HCT116 (cell line): ENCODE measurements at regions not wholly inside any gene's neighbourhood (a gene's known extent, or its start where the extent isn't known, plus 50 kb on each side); places are given as distances from the start of the nearest gene placed in this dataset.

Experiments
- ATAC-seq: fragments of 200-7000 bp; cut with Tn5 transposase; 2 replicates; pipeline ENCODE4 v1.9.1; 2020; ENCODE audit warnings: mild to moderate bottlenecking, moderate library complexity
- BruUV-seq: library from RNA; stranded (reverse); fragments of 400-500 nt; replicated peaks from 2 replicates; lab custom pipeline; 2021; lab: Mats Ljungman, UMichigan
- CTCF ChIA-PET: fragments of 300-600 bp; sonication (Branson Sonifier 250); formaldehyde crosslinking; loops from one replicate; lab custom pipeline; 2021; ENCODE audit warnings: antibody characterized with exemption; lab: Charles Lee
- POLR2A ChIA-PET: fragments of 300-600, 350-600 bp; sonication (Branson Sonifier 250); formaldehyde crosslinking; loops from one replicate; lab custom pipeline; 2021; ENCODE audit warnings: antibody characterized with exemption; lab: Charles Lee
- RAD21 ChIA-PET, 2 experiments: fragments of 300-600 bp; sonication (Branson Sonifier 250); formaldehyde crosslinking; loops; one replicate each; lab custom pipeline; 2023; ENCODE audit warnings: low total read pairs in 2 of 2; ENCODE audit not compliant: uncharacterized antibody in 2 of 2, unreplicated experiment in 2 of 2, low non-redundant PET in 1 of 2; lab: Charles Lee
- DNase-seq: peaks from one replicate; pipeline ENCODE4 v3.0.0-alpha.2; 2010; ENCODE audit warnings: low read depth, low spot score
- H2AFZ ChIP-seq: fragments of 200-600 bp; shearing (Covaris generic), sonication (generic); 2 replicates; pipeline ENCODE4 v1.6.1; 2017; ENCODE audit warnings: low read depth, mixed run types, mixed read lengths, antibody characterized with exemption, low read length; ENCODE audit not compliant: poor library complexity, severe bottlenecking
- H3K27ac ChIP-seq: 2 replicates; pipeline ENCODE4 v1.5.1; 2012; ENCODE audit warnings: low read depth, low read length
- H3K27me3 ChIP-seq: fragments of 200-600 bp; sonication (generic); 2 replicates; pipeline ENCODE4 v1.6.1; 2016; ENCODE audit warnings: mixed run types, low read length, mixed read lengths; ENCODE audit not compliant: insufficient read depth
- H3K36me3 ChIP-seq, 2 experiments: fragments of 200-500 bp in 1 of 2; fragments of 200-600 bp in 1 of 2; sonication (Bioruptor generic) in 1 of 2; sonication (generic) in 1 of 2; 2 replicates each; pipeline versions ENCODE4 v1.5.1 to v1.6.1; 2014 to 2016; ENCODE audit warnings: low read length in 2 of 2, inconsistent platforms in 1 of 2, mixed read lengths in 1 of 2, mixed run types in 1 of 2; ENCODE audit not compliant: insufficient read depth in 2 of 2, control insufficient read depth in 1 of 2
- H3K4me1 ChIP-seq, 2 experiments: fragments of 200-600 bp in 1 of 2; sonication (generic) in 1 of 2; 2 replicates each; pipeline versions ENCODE4 v1.5.1 to v1.6.1; 2012 to 2017; ENCODE audit warnings: low read length in 2 of 2, inconsistent platforms in 1 of 2, mild to moderate bottlenecking in 1 of 2, mixed read lengths in 1 of 2, mixed run types in 1 of 2, moderate library complexity in 1 of 2; ENCODE audit not compliant: insufficient read depth in 2 of 2, control insufficient read depth in 1 of 2
- H3K4me2 ChIP-seq: fragments of 200-600 bp; sonication (generic); 2 replicates; pipeline ENCODE4 v1.6.1; 2017; ENCODE audit warnings: mixed run types, low read length, mixed read lengths
- H3K4me3 ChIP-seq, 2 experiments: fragments of 200-600 bp in 1 of 2; sonication (generic) in 1 of 2; replicated peaks in 1 of 2; 2 replicates each; pipeline ENCODE4 v1.5.1; 2011 to 2016; ENCODE audit warnings: low read length in 2 of 2, control low read depth in 1 of 2, low read depth in 1 of 2, mild to moderate bottlenecking in 1 of 2, mixed read lengths in 1 of 2, mixed run types in 1 of 2
- H3K79me2 ChIP-seq: fragments of 200-600 bp; sonication (generic); 2 replicates; pipeline ENCODE4 v1.6.1; 2017; ENCODE audit warnings: mild to moderate bottlenecking, mixed run types, low read length, moderate library complexity, mixed read lengths; ENCODE audit not compliant: insufficient read depth
- H3K9ac ChIP-seq: fragments of 200-600 bp; sonication (generic); 2 replicates; pipeline ENCODE4 v1.6.1; 2016; ENCODE audit warnings: low read length, mixed read lengths
- H3K9me2 ChIP-seq: fragments of 200-600 bp; sonication (generic), shearing (Covaris generic); 2 replicates; pipeline ENCODE4 v1.6.1; 2017; ENCODE audit warnings: mixed run types, mild to moderate bottlenecking, moderate library complexity; ENCODE audit not compliant: insufficient read depth
- H3K9me3 ChIP-seq, 2 experiments: fragments of 200-500 bp in 1 of 2; fragments of 200-600 bp in 1 of 2; sonication (Bioruptor generic) in 1 of 2; sonication (generic) in 1 of 2; 2 replicates each; pipeline ENCODE4 v1.6.1; 2014 to 2017; ENCODE audit warnings: low read length in 2 of 2, mixed read lengths in 2 of 2, inconsistent platforms in 1 of 2, low read depth in 1 of 2, mild to moderate bottlenecking in 1 of 2, mixed run types in 1 of 2, moderate library complexity in 1 of 2; ENCODE audit not compliant: control insufficient read depth in 1 of 2, insufficient read depth in 1 of 2
- H4K20me1 ChIP-seq: fragments of 200-600 bp; sonication (generic), shearing (Covaris generic); 2 replicates; pipeline ENCODE4 v1.6.1; 2017; ENCODE audit warnings: mixed run types, mild to moderate bottlenecking, moderate library complexity; ENCODE audit not compliant: insufficient read depth
- CEBPB ChIP-seq: IDR thresholded peaks from 2 replicates; pipeline ENCODE4 v1.6.1; 2012; ENCODE audit warnings: low read depth
- EGR1 ChIP-seq: IDR thresholded peaks from 2 replicates; pipeline ENCODE4 v1.6.1; 2012; ENCODE audit warnings: low read depth
- ELF1 ChIP-seq: IDR thresholded peaks from 2 replicates; pipeline ENCODE4 v1.6.1; 2012; ENCODE audit warnings: low read depth, borderline replicate concordance
- EZH2 ChIP-seq: fragments of 200-600 bp; sonication (generic); IDR thresholded peaks from 2 replicates; pipeline ENCODE4 v1.6.1; 2017; ENCODE audit warnings: antibody characterized with exemption, mixed run types
- FOSL1 ChIP-seq: IDR thresholded peaks from 2 replicates; pipeline ENCODE4 v1.6.1; 2012; ENCODE audit warnings: low read depth
- JUND ChIP-seq: IDR thresholded peaks from 2 replicates; pipeline ENCODE4 v1.6.1; 2012
- MAX ChIP-seq: IDR thresholded peaks from 2 replicates; pipeline ENCODE4 v1.6.1; 2012
- POLR2A ChIP-seq: IDR thresholded peaks from 2 replicates; pipeline ENCODE4 v1.7.0; 2011; ENCODE audit warnings: borderline replicate concordance; ENCODE audit not compliant: insufficient read depth, insufficient read length; ENCODE audit errors: extremely low read depth
- POLR2AphosphoS5 ChIP-seq: IDR thresholded peaks from 2 replicates; pipeline ENCODE4 v1.6.1; 2011; ENCODE audit warnings: mild to moderate bottlenecking, low read depth, low read length, moderate library complexity
- REST ChIP-seq: IDR thresholded peaks from 2 replicates; pipeline ENCODE4 v1.6.1; 2012; ENCODE audit warnings: low read depth
- SIN3A ChIP-seq: IDR thresholded peaks from 2 replicates; pipeline ENCODE4 v1.6.1; 2012; ENCODE audit warnings: low read depth
- SRF ChIP-seq: IDR thresholded peaks from 2 replicates; pipeline ENCODE4 v1.6.1; 2012; ENCODE audit warnings: low read depth
- TCF7L2 ChIP-seq: IDR thresholded peaks from 2 replicates; pipeline ENCODE4 v1.7.0; 2011; ENCODE audit warnings: borderline replicate concordance, inconsistent platforms; ENCODE audit not compliant: insufficient read depth, insufficient read length; ENCODE audit errors: extremely low read depth
- YY1 ChIP-seq: IDR thresholded peaks from 2 replicates; pipeline ENCODE4 v1.6.1; 2011; ENCODE audit warnings: low read length, low read depth, moderate library complexity, mild to moderate bottlenecking; ENCODE audit not compliant: insufficient replicate concordance; ENCODE audit errors: extremely low read depth
- ZBTB33 ChIP-seq: IDR thresholded peaks from 2 replicates; pipeline ENCODE4 v1.6.1; 2011; ENCODE audit warnings: mild to moderate bottlenecking, low read length, moderate library complexity; ENCODE audit not compliant: insufficient replicate concordance; ENCODE audit errors: extremely low read depth
- ZFX ChIP-seq: fragments of 450-650 bp; IDR thresholded peaks from 2 replicates; pipeline ENCODE4 v1.6.1; 2017
- intact Hi-C: fragments of 100-400 bp; cut with micrococcal nuclease; formaldehyde crosslinking; loops from 2 replicates; pipeline ENCODE4 v1.10.0; 2022

GRCh38 chr9:25557645-25558300 is 120.5 kb downstream of the TUSC1 start:
- no peak for ATAC-seq
- H3K9ac ChIP-seq = no peak overlapping the region
- no peaks in the 10 kb centered on the region for H3K36me3 ChIP-seq
- H3K4me3 ChIP-seq = no peak overlapping the region
- no peaks in the 10 kb centered on the region for H3K79me2 ChIP-seq
- RAD21 ChIA-PET = no interaction called here
- H3K9me3 ChIP-seq = peaks cover 7 to 14% of the 10 kb centered on the region in 2 experiments; a peak in 2 of 4 replicates
- no peak for DNase-seq
- intact Hi-C loops = no loop called here
- no peaks in the 10 kb centered on the region for H3K9me2 ChIP-seq
- H3K27ac ChIP-seq = no peak overlapping the region
- no TSS peak for BruUV-seq
- POLR2A ChIA-PET = no interaction called here
- no peak for TF ChIP-seq ZBTB33
- no peak for TF ChIP-seq ELF1
- no peak for TF ChIP-seq TCF7L2
- TF ChIP-seq POLR2AphosphoS5 = no peak
- CTCF ChIA-PET = no interaction called here
- no peak overlapping the region for H2AFZ ChIP-seq
- no peaks in the 10 kb centered on the region for H4K20me1 ChIP-seq
- H3K4me1 ChIP-seq = no peaks in the 10 kb centered on the region
- H3K4me2 ChIP-seq = no peak overlapping the region
- no peaks in the 10 kb centered on the region for H3K27me3 ChIP-seq

GRCh38 chr9:25556540-25556939 is 121.7 kb downstream of the TUSC1 start:
- H3K79me2 ChIP-seq = no peaks in the 10 kb centered on the region
- H3K27ac ChIP-seq = no peak overlapping the region
- ATAC-seq (no peak), DNase-seq (no peak)
- no TSS peak for BruUV-seq
- intact Hi-C loops = no loop called here
- H2AFZ ChIP-seq = no peak overlapping the region
- H3K9me3 ChIP-seq = peaks cover 9 to 14% of the 10 kb centered on the region in 2 experiments; a peak in 2 of 4 replicates
- H3K9ac ChIP-seq = no peak overlapping the region
- no peaks in the 10 kb centered on the region for H3K9me2 ChIP-seq
- RAD21 ChIA-PET = no interaction called here
- H3K27me3 ChIP-seq = no peaks in the 10 kb centered on the region
- no peaks in the 10 kb centered on the region for H4K20me1 ChIP-seq
- CTCF ChIA-PET = no interaction called here
- no peak overlapping the region for H3K4me3 ChIP-seq
- H3K4me2 ChIP-seq = no peak overlapping the region
- H3K36me3 ChIP-seq = no peaks in the 10 kb centered on the region
- POLR2A ChIA-PET = no interaction called here
- H3K4me1 ChIP-seq = no peaks in the 10 kb centered on the region
- no peak for TF ChIP-seq POLR2A
- no peak for TF ChIP-seq MAX
- TF ChIP-seq ELF1 = no peak
- no peak for TF ChIP-seq YY1
- TF ChIP-seq SRF = no peak
- no peak for TF ChIP-seq EGR1
- TF ChIP-seq EZH2 = no peak
- no peak for TF ChIP-seq REST
- TF ChIP-seq ZFX = no peak
- TF ChIP-seq POLR2AphosphoS5 = no peak
- no peak for TF ChIP-seq CEBPB
- TF ChIP-seq FOSL1 = no peak
- TF ChIP-seq SIN3A = no peak
- no peak for TF ChIP-seq TCF7L2
- TF ChIP-seq JUND = no peak
